ENCODE measurements at regions not wholly inside any gene's neighbourhood (a gene's known extent, or its start where the extent isn't known, plus 50 kb on each side); places are given as distances from the start of the nearest gene placed in this dataset.
A peak's percentile ranks its signal among the peaks of the same experiment; 100 is the strongest.
"Not testable (repeated sequence)": the region's sequence is repeated elsewhere in the genome, so short reads cannot be mapped to it uniquely, and the experiment has no call there.

DNA sequence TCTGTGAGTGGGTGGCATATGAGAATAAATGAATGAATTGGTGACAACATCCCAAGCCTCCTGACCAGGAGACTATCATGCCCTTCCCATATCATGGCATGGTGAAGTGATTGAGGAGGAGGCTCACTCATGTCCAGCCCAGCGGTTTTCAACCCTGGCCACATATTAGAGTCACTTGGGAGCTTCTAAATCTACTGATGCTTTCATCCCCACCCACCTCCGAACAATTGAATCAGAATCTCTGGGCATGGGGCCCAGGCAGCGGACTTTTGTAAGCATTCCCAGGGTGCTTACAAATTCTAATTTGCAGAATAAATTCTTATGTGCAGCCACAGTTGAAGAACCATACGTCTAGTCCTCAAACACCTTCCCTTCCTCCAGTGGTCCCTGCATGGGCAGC, 81.7 kb upstream of the SEC11C start:
- DNase-seq (ENCODE audit: low read depth in 3 of 3, low spot score in 1 of 3), result no peak

DNA sequence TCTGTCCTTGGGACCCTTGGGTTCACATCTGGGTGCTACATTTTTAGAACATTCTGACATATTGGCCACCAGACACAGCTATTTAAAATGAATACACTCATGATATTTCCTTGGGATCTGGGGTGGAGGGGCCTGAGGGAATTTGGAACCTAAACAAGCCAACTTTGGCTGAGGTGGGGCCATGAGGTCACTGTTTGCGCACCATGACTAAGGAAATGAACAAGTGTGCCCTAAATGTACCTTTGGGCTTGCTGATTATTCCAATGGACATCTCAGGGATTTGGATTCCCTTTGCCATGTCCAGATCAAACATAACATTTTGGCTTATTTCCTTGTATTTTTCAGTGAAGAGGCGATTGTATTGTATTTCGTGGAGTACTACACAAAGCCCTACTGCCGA, 80.5 kb upstream of the SEC11C start:
- no peak for DNase-seq (ENCODE audit: low read depth in 3 of 3, low spot score in 1 of 3)

- no peak for DNase-seq (ENCODE audit: low read depth in 3 of 3, low spot score in 1 of 3)
These were observed 79.1 kb upstream of the SEC11C start for GRCh38 chr18:59060551-59060950.

- no peak for DNase-seq (ENCODE audit: low read depth in 3 of 3, low spot score in 1 of 3)
These were observed 77.6 kb upstream of the SEC11C start for GRCh38 chr18:59061914-59062642.

GRCh38 chr18:59062643-59063006, 77.1 kb upstream of the SEC11C start:
- no peak for DNase-seq (ENCODE audit: low read depth in 3 of 3, low spot score in 1 of 3)

- no peak for DNase-seq (ENCODE audit: low read depth in 3 of 3, low spot score in 1 of 3)
These were observed 76.3 kb upstream of the SEC11C start for GRCh38 chr18:59063300-59063906.

DNA sequence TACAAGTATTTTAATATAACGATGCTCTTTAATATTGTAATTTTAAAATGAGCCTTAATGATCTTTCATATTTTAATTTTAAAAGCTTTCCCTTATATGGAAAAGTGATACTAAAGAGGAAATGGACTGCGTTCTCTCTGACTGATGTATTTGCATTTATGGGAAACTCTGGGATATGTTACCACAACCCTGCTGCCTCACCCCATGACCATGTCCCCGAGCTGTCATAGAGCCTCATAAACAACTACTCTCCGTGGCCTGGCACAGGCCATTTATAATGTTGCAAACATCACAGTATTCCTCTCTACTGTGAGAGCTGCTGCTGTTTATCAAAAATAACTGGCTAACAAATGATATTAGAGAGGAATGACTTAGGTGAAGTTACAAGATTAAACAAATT, 75.8 kb upstream of the SEC11C start:
- DNase-seq (ENCODE audit: low read depth in 3 of 3, low spot score in 1 of 3), result no peak

- DNase-seq (ENCODE audit: low read depth in 3 of 3, low spot score in 1 of 3), result no peak
These were observed 74.0 kb upstream of the SEC11C start for GRCh38 chr18:59065684-59066083.

GRCh38 chr18:59067873-59068272, 71.8 kb upstream of the SEC11C start:
- DNase-seq (ENCODE audit: low read depth in 3 of 3, low spot score in 1 of 3), result no peak

DNA sequence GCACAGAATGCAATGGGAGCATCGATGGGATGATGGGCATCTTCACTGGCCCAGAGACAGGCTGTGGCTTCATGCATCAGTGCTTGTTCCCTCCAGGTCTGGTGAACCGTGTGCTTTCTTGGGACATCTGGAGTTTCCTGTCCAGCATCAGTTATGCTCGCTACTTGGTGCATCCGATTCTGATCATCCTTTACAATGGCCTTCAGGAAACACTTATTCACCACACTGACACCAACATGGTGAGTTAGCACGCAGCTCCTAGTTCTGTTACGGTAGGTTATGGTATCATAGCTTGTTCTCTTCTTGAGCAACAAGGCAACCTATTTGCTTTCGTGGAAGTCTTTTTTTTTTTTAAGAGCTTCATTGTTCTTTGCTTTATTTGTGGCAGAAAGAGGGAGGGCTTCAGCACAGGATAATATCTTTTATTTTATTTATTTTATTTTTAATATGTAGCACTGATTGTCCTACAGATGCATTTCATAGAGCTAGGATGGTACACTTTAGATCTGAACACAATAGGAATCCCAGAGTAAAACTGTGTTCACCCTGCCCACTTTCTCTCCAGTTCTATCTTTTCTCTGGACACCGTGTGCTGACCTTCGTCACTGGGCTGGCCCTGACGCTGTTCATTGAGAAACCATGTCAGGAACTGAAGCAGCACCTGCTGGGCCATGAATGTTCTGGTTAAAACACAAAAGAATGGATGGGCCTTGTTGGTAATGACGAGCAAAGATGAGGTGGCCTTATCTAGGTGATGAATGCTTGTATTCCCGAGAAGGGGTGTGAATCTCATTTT, 71.2 kb upstream of the SEC11C start:
- no peak for DNase-seq (ENCODE audit: low read depth in 3 of 3, low spot score in 1 of 3)

DNA sequence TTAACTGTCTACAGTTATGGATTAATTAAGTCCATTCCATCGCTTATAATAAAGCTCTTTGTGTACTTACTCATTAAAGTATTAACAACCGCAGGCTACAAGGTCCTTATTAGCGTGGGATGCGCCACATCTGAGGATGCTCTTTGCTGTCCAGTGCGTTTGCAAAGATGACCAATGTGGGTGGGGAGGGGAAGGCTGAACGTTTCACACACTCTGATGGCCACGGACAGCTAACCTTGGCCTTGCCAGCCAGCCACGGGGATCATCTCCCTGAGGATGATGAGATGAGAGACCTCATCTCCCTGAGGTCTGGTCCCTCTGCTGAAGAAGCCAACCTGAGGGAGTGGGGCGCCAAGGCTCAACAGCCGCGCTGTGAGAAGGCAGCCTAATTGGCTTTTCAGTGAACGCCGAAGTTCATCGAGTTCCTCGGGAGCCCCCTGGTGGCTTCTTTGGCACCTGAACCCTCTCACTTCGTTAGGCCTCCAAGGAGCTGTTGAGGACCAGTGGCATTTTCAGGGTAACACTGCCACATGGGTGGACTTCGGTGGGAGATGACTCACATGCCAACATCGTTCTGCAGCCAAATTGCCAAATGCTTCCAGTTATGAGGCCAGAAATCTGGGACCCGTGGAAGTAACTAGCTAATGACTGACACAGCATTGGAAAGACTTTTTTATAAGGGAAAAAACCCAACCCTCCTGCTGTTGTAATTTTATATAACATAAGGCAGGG, 69.3 kb upstream of the SEC11C start:
- peak; percentile 42 to 78 (median 45) for DNase-seq (ENCODE audit: low read depth in 3 of 3, low spot score in 1 of 3)

- no peak for DNase-seq (ENCODE audit: low read depth in 3 of 3, low spot score in 1 of 3)
These were observed 66.8 kb upstream of the SEC11C start for GRCh38 chr18:59072727-59073421.

- DNase-seq (ENCODE audit: low read depth in 3 of 3, low spot score in 1 of 3), result no peak
These were observed 63.8 kb upstream of the SEC11C start for GRCh38 chr18:59075923-59076322.

DNA sequence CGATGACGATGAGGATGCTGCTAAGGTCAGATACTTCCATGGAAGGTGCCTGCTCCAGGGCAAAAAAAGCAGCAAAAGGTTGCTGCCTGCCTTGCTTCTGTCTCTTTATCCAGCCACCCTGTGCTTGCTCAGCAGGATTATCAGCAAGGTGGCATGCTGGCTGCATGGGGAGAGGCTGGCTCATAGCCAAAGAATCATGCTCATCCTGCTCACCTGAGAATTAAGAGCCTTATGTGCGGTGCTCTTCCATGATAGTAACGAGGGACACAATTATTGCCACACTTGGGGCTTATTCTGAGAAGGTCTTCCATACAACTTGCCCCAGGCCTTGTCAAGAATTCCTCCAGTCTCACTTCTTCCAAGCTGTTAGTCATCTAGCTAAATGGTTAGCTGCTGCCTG, 60.4 kb upstream of the SEC11C start:
- DNase-seq (ENCODE audit: low read depth in 3 of 3, low spot score in 1 of 3), result no peak

DNA sequence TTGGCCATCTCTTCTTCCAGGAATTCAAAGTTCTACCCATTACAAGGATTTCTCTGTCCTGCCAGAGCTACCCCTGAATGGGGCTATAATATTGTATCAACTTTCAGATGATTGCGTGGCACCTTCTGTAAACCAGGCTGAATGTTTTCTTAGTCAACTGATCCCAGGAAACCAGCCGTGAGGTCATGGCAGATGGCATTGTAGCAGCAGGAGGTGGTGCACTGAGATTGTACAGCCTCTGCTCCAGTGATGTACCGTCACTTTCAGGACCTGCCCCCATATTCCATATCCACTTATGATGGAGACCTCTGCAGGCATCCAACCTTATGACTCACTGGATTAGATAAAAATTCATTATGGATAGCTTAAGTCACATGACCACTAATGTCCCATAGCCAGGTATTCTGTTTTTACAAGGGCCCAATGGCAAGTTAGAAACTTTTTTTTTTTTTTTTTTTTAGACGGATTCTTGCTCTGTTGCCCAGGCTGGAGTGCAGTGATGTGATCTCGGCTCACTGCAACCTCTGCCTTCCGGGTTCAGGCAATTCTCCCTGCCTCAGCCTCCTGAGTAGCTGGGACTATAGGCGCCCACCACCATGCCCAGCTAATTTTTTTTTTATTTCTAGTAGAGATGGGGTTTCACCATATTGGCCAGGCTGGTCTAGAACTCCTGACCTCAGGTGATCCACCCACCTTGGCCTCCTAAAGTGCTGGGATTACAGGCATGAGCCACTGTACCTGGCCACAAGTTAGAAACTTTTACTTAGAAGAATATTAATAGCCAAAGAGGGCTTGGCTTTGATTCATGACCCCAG, 59.8 kb upstream of the SEC11C start:
- DNase-seq (ENCODE audit: low read depth in 3 of 3, low spot score in 1 of 3), result not testable (repeated sequence)

DNA sequence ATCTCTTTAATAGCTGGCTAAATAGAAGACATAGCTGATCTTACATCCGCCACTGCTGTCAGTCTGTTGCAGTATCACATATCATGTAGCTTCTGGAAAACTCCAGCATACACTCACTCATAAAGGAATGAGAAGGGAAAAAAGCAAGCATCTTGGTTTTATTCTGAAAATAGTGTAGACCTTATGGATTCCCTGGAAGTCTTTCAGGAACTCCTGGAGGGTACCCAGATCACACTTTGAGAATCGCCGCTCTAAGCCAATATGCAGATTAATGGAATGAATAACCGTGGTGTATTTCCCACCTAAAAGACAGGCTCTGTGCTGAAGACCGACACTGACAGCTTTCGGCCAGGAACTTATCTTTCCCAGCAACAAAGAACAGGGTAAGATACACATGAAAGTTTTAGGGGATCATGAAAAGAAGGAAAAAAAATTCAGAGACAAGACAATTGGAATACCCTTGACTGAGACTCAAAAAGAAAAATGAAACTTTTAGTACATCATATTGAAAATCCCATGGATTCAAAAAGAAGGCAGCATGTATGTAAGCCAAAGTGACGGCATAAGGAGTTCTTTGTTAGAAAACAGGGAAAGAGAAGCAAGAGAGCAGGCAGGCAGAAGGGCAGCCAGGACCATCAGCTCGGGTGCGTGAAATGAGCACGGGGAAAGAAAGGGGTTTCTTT, 56.4 kb upstream of the SEC11C start:
- DNase-seq (ENCODE audit: low read depth in 3 of 3, low spot score in 1 of 3), result no peak

- DNase-seq (ENCODE audit: low read depth in 3 of 3, low spot score in 1 of 3), result no peak
These were observed 54.4 kb upstream of the SEC11C start for GRCh38 chr18:59085126-59085794.

- no peak for DNase-seq (ENCODE audit: low read depth in 3 of 3, low spot score in 1 of 3)
These were observed 53.9 kb upstream of the SEC11C start for GRCh38 chr18:59085797-59086196.

GRCh38 chr18:59086522-59086921, 53.2 kb upstream of the SEC11C start:
- DNase-seq (ENCODE audit: low read depth in 3 of 3, low spot score in 1 of 3), result no peak
